Mucosa of gallbladder (tissue), 1 donor: ENCODE measurements at regions not wholly inside any gene's neighbourhood (a gene's known extent, or its start where the extent isn't known, plus 50 kb on each side); places are given as distances from the start of the nearest gene placed in this dataset.
"Not testable (repeated sequence)": the region's sequence is repeated elsewhere in the genome, so short reads cannot be mapped to it uniquely, and the experiment has no call there.

ENCODE experiments used
- DNase-seq: peaks from one replicate; pipeline ENCODE4 v3.0.0-alpha.2; 2020; ENCODE audit warnings: low spot score
- donor health status: DM: no; HTN: no; CAD: no.

GRCh38 chr18:22739061-22739642, 194.0 kb upstream of the RBBP8 start:
- DNase-seq = no peak

GRCh38 chr18:22739789-22740188, 193.3 kb upstream of the RBBP8 start:
- DNase-seq = no peak

GRCh38 chr18:22741318-22741717, 191.8 kb upstream of the RBBP8 start:
- DNase-seq = no peak

GRCh38 chr18:22742409-22742808, 190.7 kb upstream of the RBBP8 start:
- DNase-seq = no peak

- DNase-seq = no peak
Observed at GRCh38 chr18:22745966-22746365, 187.2 kb upstream of the RBBP8 start.

- DNase-seq = no peak
Observed at GRCh38 chr18:22752014-22752413, 181.1 kb upstream of the RBBP8 start.

- no peak for DNase-seq
Observed at GRCh38 chr18:22753130-22753831, 179.8 kb upstream of the RBBP8 start.

GRCh38 chr18:22764005-22764404, 169.1 kb upstream of the RBBP8 start:
- not testable (repeated sequence) for DNase-seq

GRCh38 chr18:22765896-22766295, 167.2 kb upstream of the RBBP8 start:
- DNase-seq = no peak

- DNase-seq = no peak
Observed at GRCh38 chr18:22767653-22768052, 165.5 kb upstream of the RBBP8 start.

GRCh38 chr18:22773944-22774343, 159.2 kb upstream of the RBBP8 start:
- DNase-seq = no peak

- peak; percentile 18 for DNase-seq
Observed at GRCh38 chr18:22778996-22779395, 154.1 kb upstream of the RBBP8 start.

- DNase-seq = no peak
Observed at GRCh38 chr18:22783245-22783644, 149.9 kb upstream of the RBBP8 start.

- DNase-seq = no peak
Observed at GRCh38 chr18:22783662-22784076, 149.5 kb upstream of the RBBP8 start.

GRCh38 chr18:22789052-22789451, 144.1 kb upstream of the RBBP8 start:
- DNase-seq = no peak

- no peak for DNase-seq
Observed at GRCh38 chr18:22789600-22789999, 143.5 kb upstream of the RBBP8 start.

GRCh38 chr18:22790545-22791309, 142.4 kb upstream of the RBBP8 start:
- no peak for DNase-seq

GRCh38 chr18:22791310-22791610, 141.9 kb upstream of the RBBP8 start:
- no peak for DNase-seq

GRCh38 chr18:22796113-22796512, 137.0 kb upstream of the RBBP8 start:
- DNase-seq = no peak

- no peak for DNase-seq
Observed at GRCh38 chr18:22800551-22800951, 132.6 kb upstream of the RBBP8 start.

- DNase-seq = no peak
Observed at GRCh38 chr18:22813648-22814328, 119.3 kb upstream of the RBBP8 start.

GRCh38 chr18:22814329-22814703, 118.8 kb upstream of the RBBP8 start:
- no peak for DNase-seq
